Muscle of back (tissue), 3 donors: ENCODE measurements at regions not wholly inside any gene's neighbourhood (a gene's known extent, or its start where the extent isn't known, plus 50 kb on each side); places are given as distances from the start of the nearest gene placed in this dataset.
"Not testable (repeated sequence)": the region's sequence is repeated elsewhere in the genome, so short reads cannot be mapped to it uniquely, and the experiment has no call there.

Experiments
- DNase-seq, 3 donors: peaks; one replicate each; pipeline versions ENCODE4 v3.0.0 to v3.0.0-alpha.2; 2013

DNA sequence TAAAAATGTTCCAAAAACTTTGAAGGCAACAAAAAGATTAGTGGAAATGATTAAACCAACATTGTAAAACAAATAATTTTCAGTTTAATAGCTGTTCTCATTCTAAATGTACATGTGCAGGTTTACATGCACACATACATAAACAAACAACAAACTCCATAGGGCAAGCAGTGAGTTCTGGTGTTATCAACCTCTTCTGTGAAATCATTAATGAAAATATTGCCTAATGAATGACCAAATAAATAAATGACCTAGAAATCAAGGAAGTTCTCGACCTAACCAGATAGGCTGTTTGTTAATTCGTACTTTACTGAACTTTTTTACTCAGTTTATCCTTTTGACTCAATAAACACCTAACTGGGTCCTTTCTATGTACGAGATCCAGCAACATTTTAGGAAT, 165.5 kb upstream of the RORB start:
- no peak for DNase-seq

- DNase-seq: no peak
Measured at GRCh38 chr9:74333384-74334032, 163.6 kb upstream of the RORB start.

- DNase-seq: no peak
Measured at GRCh38 chr9:74334271-74334670, 162.9 kb upstream of the RORB start.

DNA sequence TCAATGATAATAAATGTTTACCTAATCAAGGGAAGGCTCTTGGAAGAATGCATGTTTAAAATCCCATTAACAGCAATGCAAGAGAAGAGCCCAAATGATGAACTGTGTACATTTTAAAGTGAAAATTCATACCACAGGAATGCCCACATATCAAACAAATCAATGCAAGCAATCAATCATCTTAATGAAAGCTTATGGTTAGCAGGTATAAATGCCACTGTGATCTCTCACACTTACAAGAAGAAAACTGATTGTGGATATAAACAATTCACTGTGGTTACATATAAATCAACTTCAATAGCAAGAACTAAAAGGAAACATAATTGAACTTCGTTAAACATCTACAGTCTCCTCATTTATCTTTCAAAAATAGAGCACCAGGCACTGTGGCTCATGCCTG, 161.0 kb upstream of the RORB start:
- DNase-seq: no peak

GRCh38 chr9:74348777-74349176, 148.4 kb upstream of the RORB start:
- no peak for DNase-seq

DNA sequence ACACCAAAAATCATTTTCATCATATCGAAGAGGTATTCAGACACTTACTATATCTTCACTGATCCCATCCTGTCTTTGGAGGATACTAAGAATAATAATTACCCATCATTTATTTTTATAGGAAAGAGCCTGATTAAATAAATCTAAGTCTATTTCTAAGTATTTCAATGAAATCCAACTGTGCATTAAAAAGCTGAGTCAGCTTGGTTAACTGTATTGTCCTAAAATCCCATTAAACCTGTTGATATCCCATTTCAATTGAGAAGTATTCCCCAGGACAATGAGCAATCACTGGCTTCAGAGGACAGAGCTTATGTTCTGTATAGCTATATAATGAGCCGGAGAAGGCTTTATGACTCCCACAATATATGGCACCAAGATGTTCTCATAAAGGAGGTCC, 142.0 kb upstream of the RORB start:
- DNase-seq: no peak

DNA sequence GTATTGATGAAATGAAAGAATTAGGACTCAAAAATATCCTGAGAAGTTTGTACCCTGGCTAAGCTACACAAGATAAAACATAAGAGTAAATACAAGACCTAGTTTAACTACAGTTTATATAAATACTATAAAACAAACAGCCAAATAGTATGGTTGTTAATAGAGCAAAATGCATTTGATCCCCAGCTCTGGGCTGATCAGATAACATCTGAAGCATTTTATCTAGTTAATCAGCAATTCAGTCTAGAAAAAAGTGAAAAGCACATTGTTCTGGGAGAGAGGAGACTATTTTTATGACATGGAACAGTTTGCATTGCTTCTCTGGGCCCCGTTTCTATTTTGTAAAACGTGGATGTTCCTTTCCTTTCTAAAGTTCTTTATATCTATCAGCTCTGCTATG, 139.6 kb upstream of the RORB start:
- no peak for DNase-seq

GRCh38 chr9:74358959-74359358, 138.2 kb upstream of the RORB start:
- DNase-seq: no peak

GRCh38 chr9:74361508-74361907, 135.6 kb upstream of the RORB start:
- no peak for DNase-seq

- DNase-seq: no peak
Measured at GRCh38 chr9:74362423-74362822, 134.7 kb upstream of the RORB start.

DNA sequence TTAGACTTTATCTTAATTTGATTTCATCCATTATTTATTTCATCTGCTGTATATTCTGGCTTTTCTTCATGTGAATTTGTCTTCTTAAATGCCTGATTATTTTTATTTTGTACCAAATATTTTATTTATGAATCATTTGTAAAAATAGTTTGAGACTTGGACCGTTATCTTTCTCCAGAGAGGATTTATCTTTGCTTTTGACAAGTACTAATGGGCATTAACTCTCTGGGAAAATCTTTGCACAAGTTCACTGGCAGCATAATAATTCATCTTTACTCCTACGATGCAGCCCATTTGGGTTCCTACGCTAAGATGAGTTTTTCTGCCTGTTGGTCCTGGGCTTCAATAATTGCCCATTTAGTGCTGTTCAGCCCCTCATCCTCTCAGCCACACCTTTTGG, 131.0 kb upstream of the RORB start:
- no peak for DNase-seq

DNA sequence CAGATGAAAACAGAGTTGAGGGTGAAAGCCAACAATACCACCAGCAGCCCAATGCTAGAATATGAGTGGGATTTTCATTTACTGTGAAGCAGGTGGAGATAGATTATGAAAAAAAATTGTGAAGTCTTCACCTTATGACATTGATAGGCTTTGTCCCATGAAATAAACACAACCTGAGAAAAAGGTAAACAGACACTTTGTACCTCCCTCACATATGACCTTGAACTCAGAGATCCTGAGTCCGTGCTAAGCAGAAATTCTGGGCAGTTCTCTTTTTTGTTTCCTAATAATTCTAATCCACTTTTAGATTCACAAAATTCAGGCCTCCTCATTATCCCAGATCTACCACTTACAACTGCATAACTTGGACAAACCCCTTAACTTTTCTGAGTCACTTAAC, 127.3 kb upstream of the RORB start:
- no peak for DNase-seq

DNA sequence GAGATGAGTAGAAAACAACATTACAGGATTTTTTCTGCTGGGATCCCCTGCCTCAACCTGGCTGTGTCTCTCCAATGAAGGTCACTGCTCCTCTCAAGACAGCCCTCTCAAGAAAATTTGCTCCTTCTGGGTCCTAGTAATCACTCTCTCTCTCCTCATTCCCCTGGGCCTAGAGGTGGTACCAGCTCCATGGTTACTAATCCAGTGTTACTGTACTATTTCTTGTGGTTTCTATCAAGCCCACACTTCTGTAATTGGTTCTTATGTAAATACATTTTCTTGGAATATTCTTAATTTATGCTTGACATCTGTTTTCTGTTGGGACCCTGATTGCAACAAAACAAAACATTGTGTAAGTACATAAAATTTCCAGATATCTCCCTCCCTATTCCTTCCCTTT, 123.8 kb upstream of the RORB start:
- no peak for DNase-seq

- no peak for DNase-seq
Measured at GRCh38 chr9:74379718-74380117, 117.4 kb upstream of the RORB start.

DNA sequence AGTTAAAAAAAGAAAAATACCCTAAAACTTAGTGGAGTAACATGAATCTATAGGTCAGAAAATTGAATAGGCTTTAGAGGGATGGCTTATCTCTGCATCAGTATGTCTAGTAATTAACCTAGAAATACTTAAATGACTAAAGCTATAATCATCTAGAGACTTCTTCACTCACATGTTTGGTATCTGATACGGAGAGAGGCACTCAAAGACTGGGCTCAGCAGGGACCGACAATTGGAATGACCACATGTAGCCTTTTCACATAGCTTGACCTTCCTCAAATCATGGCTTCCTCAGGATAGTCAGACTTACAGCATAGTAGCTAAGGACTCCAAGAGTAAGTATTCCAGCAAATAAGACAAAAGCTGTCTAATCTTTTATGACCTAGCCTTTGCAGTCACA, 105.3 kb upstream of the RORB start:
- no peak for DNase-seq

GRCh38 chr9:74403581-74403980, 93.6 kb upstream of the RORB start:
- DNase-seq: no peak

GRCh38 chr9:74404620-74405019, 92.5 kb upstream of the RORB start:
- DNase-seq: no peak

- no peak for DNase-seq
Measured at GRCh38 chr9:74407166-74407565, 90.0 kb upstream of the RORB start.

- DNase-seq: no peak
Measured at GRCh38 chr9:74412236-74412979, 84.7 kb upstream of the RORB start.

DNA sequence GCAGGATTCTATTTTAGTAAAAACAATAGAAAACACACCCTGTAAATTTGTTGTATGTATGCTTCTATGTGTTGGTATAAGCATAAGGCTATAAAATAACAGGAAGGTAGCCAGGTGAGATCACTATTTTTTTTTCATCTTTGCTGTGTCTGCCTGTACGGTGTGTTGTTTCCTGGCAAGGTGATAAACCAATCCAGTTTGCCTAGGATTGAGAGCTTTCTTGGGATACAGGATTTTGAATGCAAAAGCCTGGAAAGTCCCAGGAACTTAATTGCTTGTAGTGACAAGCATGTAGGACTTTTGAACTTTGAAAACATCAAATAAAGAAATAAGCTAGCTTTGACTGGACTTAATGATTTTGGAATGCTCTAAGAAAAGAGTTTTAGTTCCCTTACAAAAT, 83.3 kb upstream of the RORB start:
- DNase-seq: no peak

GRCh38 chr9:74414325-74414724, 82.8 kb upstream of the RORB start:
- DNase-seq: no peak

GRCh38 chr9:74415995-74416394, 81.1 kb upstream of the RORB start:
- DNase-seq: no peak

- DNase-seq: not testable (repeated sequence)
Measured at GRCh38 chr9:74424488-74424887, 72.6 kb upstream of the RORB start.

DNA sequence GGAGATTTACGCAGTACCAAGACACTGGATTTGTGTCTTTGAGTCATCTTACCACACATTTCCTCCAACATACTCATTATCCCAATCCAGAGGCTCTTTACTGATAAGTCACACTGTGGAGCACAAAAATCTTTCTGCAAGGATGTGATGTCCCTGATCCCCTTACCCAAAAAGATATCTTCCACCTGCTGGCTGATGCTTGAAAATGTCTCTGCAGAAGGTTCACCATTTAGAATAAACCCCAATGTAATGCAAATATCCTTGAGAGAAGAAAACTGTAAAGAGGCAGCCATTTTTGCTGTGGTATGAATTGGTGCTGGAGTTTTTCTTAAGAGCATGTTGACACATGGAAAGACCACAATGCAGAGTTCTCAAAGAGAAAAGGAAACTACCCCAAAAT, 65.7 kb upstream of the RORB start:
- no peak for DNase-seq
